G401.6 (cell line): ENCODE measurements at regions not wholly inside any gene's neighbourhood (a gene's known extent, or its start where the extent isn't known, plus 50 kb on each side); places are given as distances from the start of the nearest gene placed in this dataset.

Experiments used
- FAIRE-seq: peaks from 2 replicates; lab custom pipeline; 2012; peaks lifted over from hg19 to GRCh38; lab: Jason Lieb, UNC

- no peak for FAIRE-seq
These were observed 166.9 kb downstream of the SEC14L1 start for GRCh38 chr17:77307479-77308198.

- no peak for FAIRE-seq
These were observed 168.3 kb downstream of the SEC14L1 start for GRCh38 chr17:77308861-77309726.

GRCh38 chr17:77310336-77310735 lies 169.6 kb downstream of the SEC14L1 start:
- FAIRE-seq: no peak

GRCh38 chr17:77311371-77311981 lies 170.7 kb downstream of the SEC14L1 start:
- no peak for FAIRE-seq

- no peak for FAIRE-seq
These were observed 171.4 kb downstream of the SEC14L1 start for GRCh38 chr17:77312061-77312701.

- no peak for FAIRE-seq
These were observed 172.2 kb downstream of the SEC14L1 start for GRCh38 chr17:77312786-77313599.

- FAIRE-seq: no peak
These were observed 173.1 kb downstream of the SEC14L1 start for GRCh38 chr17:77313831-77314230.

- no peak for FAIRE-seq
These were observed 173.8 kb downstream of the SEC14L1 start for GRCh38 chr17:77314601-77315000.

- no peak for FAIRE-seq
These were observed 174.2 kb downstream of the SEC14L1 start for GRCh38 chr17:77315010-77315409.

- FAIRE-seq: no peak
These were observed 174.9 kb downstream of the SEC14L1 start for GRCh38 chr17:77315551-77316190.

GRCh38 chr17:77316191-77316641 lies 175.4 kb downstream of the SEC14L1 start:
- FAIRE-seq: peak; percentile 19

GRCh38 chr17:77316651-77317050 lies 175.9 kb downstream of the SEC14L1 start:
- no peak for FAIRE-seq

- no peak for FAIRE-seq
These were observed 176.5 kb downstream of the SEC14L1 start for GRCh38 chr17:77317091-77317750.

- no peak for FAIRE-seq
These were observed 177.3 kb downstream of the SEC14L1 start for GRCh38 chr17:77318021-77318420.

- FAIRE-seq: no peak
These were observed 177.9 kb downstream of the SEC14L1 start for GRCh38 chr17:77318491-77319210.

GRCh38 chr17:77319211-77320043 lies 178.7 kb downstream of the SEC14L1 start:
- FAIRE-seq: no peak

- FAIRE-seq: no peak
These were observed 179.3 kb downstream of the SEC14L1 start for GRCh38 chr17:77320044-77320440.

- no peak for FAIRE-seq
These were observed 179.9 kb downstream of the SEC14L1 start for GRCh38 chr17:77320485-77321256.
